ENCODE measurements at regions not wholly inside any gene's neighbourhood (a gene's known extent, or its start where the extent isn't known, plus 50 kb on each side); places are given as distances from the start of the nearest gene placed in this dataset.

- Histone ChIP-seq H2AFZ (ENCODE audit: low read length) (no peak overlapping the region), H3K27ac (ENCODE audit: low read length) (no peak overlapping the region), H3F3A (ENCODE audit: low read length, unreplicated experiment) (no peaks in the 10 kb centered on the region), H3K9ac (ENCODE audit: low read length) (no peak overlapping the region), H3K9me2 (replicated peaks; ENCODE audit: low read length) (no peaks in the 10 kb centered on the region), H3K4me3 (ENCODE audit: low read length) (no peak overlapping the region), H3K79me2 (ENCODE audit: low read length) (no peaks in the 10 kb centered on the region), H3K9me3 (ENCODE audit: low read length) (no peaks in the 10 kb centered on the region), H3K4me2 (ENCODE audit: low read length) (no peak overlapping the region), H3K27me3 (ENCODE audit: low read length) (no peaks in the 10 kb centered on the region), H4K20me1 (ENCODE audit: low read length) (no peaks in the 10 kb centered on the region), H3K4me1 (ENCODE audit: insufficient read depth, low read length) (no peaks in the 10 kb centered on the region), H3K36me3 (ENCODE audit: low read depth, low read length) (no peaks in the 10 kb centered on the region)
- intact Hi-C loops (cut with micrococcal nuclease): no loop called here
- TF ChIP-seq CTCF (conservative IDR thresholded peaks at IDR 0.05; ENCODE audit: low read depth, low read length) (no peak), EZH2 (IDR thresholded peaks at IDR 0.05; ENCODE audit: low read length, unreplicated experiment) (no peak), EZH2phosphoT487 (IDR thresholded peaks at IDR 0.05; ENCODE audit: borderline replicate concordance, low read length) (no peak)
- ATAC-seq (no peak), DNase-seq (no peak)
- ChIA-PET CTCF (no interaction called here), POLR2A (ENCODE audit: unreplicated experiment) (no interaction called here)
- no TSS peak for BruUV-seq (replicated peaks)
Observed at GRCh38 chr10:83625831-83626360, 513.4 kb upstream of the GHITM start.

GRCh38 chr10:83632701-83633100, 506.6 kb upstream of the GHITM start:
- Histone ChIP-seq H3K79me2 (ENCODE audit: low read length) (no peaks in the 10 kb centered on the region), H3K27ac (ENCODE audit: low read length) (no peak overlapping the region), H2AFZ (ENCODE audit: low read length) (no peak overlapping the region), H3K9ac (ENCODE audit: low read length) (no peak overlapping the region), H3K9me2 (replicated peaks; ENCODE audit: low read length) (no peaks in the 10 kb centered on the region), H3F3A (ENCODE audit: low read length, unreplicated experiment) (no peaks in the 10 kb centered on the region), H4K20me1 (ENCODE audit: low read length) (no peaks in the 10 kb centered on the region), H3K9me3 (ENCODE audit: low read length) (no peaks in the 10 kb centered on the region), H3K4me2 (ENCODE audit: low read length) (no peak overlapping the region), H3K4me1 (ENCODE audit: insufficient read depth, low read length) (no peaks in the 10 kb centered on the region), H3K27me3 (ENCODE audit: low read length) (no peaks in the 10 kb centered on the region), H3K36me3 (ENCODE audit: low read depth, low read length) (no peaks in the 10 kb centered on the region), H3K4me3 (ENCODE audit: low read length) (no peak overlapping the region)
- TF ChIP-seq EZH2phosphoT487 (IDR thresholded peaks at IDR 0.05; ENCODE audit: borderline replicate concordance, low read length): no peak
- TF ChIP-seq CTCF (conservative IDR thresholded peaks at IDR 0.05; ENCODE audit: low read depth, low read length): no peak
- no peak for TF ChIP-seq EZH2 (IDR thresholded peaks at IDR 0.05; ENCODE audit: low read length, unreplicated experiment)
- intact Hi-C loops (cut with micrococcal nuclease): no loop called here
- DNase-seq (no peak), ATAC-seq (no peak)
- ChIA-PET POLR2A (ENCODE audit: unreplicated experiment) (no interaction called here), CTCF (no interaction called here)
- BruUV-seq (replicated peaks): no TSS peak

GRCh38 chr10:83633547-83633946, 505.8 kb upstream of the GHITM start:
- no peak overlapping the region for H3K27ac ChIP-seq (ENCODE audit: low read length)
- POLR2A ChIA-PET (ENCODE audit: unreplicated experiment): no interaction called here
- ATAC-seq: no peak
- H3K9me2 ChIP-seq (replicated peaks; ENCODE audit: low read length): no peaks in the 10 kb centered on the region
- H3K79me2 ChIP-seq (ENCODE audit: low read length): no peaks in the 10 kb centered on the region
- H3K9me3 ChIP-seq (ENCODE audit: low read length): no peaks in the 10 kb centered on the region
- no peaks in the 10 kb centered on the region for H3K27me3 ChIP-seq (ENCODE audit: low read length)
- no peaks in the 10 kb centered on the region for H4K20me1 ChIP-seq (ENCODE audit: low read length)
- intact Hi-C loops (cut with micrococcal nuclease): no loop called here
- BruUV-seq (replicated peaks): no TSS peak
- CTCF ChIA-PET: no interaction called here
- H3F3A ChIP-seq (ENCODE audit: low read length, unreplicated experiment): no peaks in the 10 kb centered on the region
- H3K4me3 ChIP-seq (ENCODE audit: low read length): no peak overlapping the region
- H2AFZ ChIP-seq (ENCODE audit: low read length): no peak overlapping the region
- H3K4me2 ChIP-seq (ENCODE audit: low read length): no peak overlapping the region
- H3K9ac ChIP-seq (ENCODE audit: low read length): no peak overlapping the region
- H3K4me1 ChIP-seq (ENCODE audit: insufficient read depth, low read length): no peaks in the 10 kb centered on the region
- TF ChIP-seq EZH2 (IDR thresholded peaks at IDR 0.05; ENCODE audit: low read length, unreplicated experiment) (no peak), CTCF (conservative IDR thresholded peaks at IDR 0.05; ENCODE audit: low read depth, low read length) (no peak), EZH2phosphoT487 (IDR thresholded peaks at IDR 0.05; ENCODE audit: borderline replicate concordance, low read length) (no peak)
- no peak for DNase-seq
- H3K36me3 ChIP-seq (ENCODE audit: low read depth, low read length): no peaks in the 10 kb centered on the region

Data from PC-3 (cell line).